Mesodermal cell (in vitro differentiated cells): ENCODE measurements at regions not wholly inside any gene's neighbourhood (a gene's known extent, or its start where the extent isn't known, plus 50 kb on each side); places are given as distances from the start of the nearest gene placed in this dataset.

Experiments
- H3K27ac ChIP-seq: 2 replicates; pipeline ENCODE4 v1.7.0; 2013; ENCODE audit warnings: mild to moderate bottlenecking, low read depth, low read length, moderate library complexity; ENCODE audit not compliant: severe bottlenecking
- H3K36me3 ChIP-seq: 2 replicates; pipeline ENCODE4 v1.7.1; 2013; ENCODE audit warnings: mild to moderate bottlenecking, low read length, moderate library complexity; ENCODE audit not compliant: control insufficient read depth, insufficient read depth
- H3K4me1 ChIP-seq: one replicate; pipeline ENCODE4 v1.7.1; 2013; ENCODE audit warnings: mild to moderate bottlenecking, low read length; ENCODE audit not compliant: insufficient read depth, control insufficient read depth, poor library complexity, severe bottlenecking
- H3K4me3 ChIP-seq: 2 replicates; pipeline ENCODE4 v1.7.0; 2013; ENCODE audit warnings: low read length, control low read depth, mild to moderate bottlenecking; ENCODE audit not compliant: insufficient read depth, poor library complexity, severe bottlenecking; ENCODE audit errors: extremely low read depth
- H3K9me3 ChIP-seq: 2 replicates; pipeline ENCODE4 v1.7.1; 2013; ENCODE audit warnings: mild to moderate bottlenecking, low read length, moderate library complexity; ENCODE audit not compliant: control insufficient read depth
- WGBS, 2 experiments: methylation state at CpG; one replicate each; pipeline ENCODE4 v1.1.5; 2013; ENCODE audit warnings: missing lambda C conversion rate in 2 of 2; ENCODE audit not compliant: insufficient coverage in 2 of 2; 5-methylcytosine and 5-hydroxymethylcytosine counted together

GRCh38 chr10:42952931-42953683 is 123.8 kb upstream of the RET start:
- WGBS, 2 experiments: 87 to 97% methylated on average over 10 of the region's 13 CpGs
- Histone ChIP-seq H3K4me1 (no peaks in the 10 kb centered on the region), H3K4me3 (no peak overlapping the region), H3K36me3 (no peaks in the 10 kb centered on the region), H3K9me3 (no peaks in the 10 kb centered on the region), H3K27ac (no peak overlapping the region)

DNA sequence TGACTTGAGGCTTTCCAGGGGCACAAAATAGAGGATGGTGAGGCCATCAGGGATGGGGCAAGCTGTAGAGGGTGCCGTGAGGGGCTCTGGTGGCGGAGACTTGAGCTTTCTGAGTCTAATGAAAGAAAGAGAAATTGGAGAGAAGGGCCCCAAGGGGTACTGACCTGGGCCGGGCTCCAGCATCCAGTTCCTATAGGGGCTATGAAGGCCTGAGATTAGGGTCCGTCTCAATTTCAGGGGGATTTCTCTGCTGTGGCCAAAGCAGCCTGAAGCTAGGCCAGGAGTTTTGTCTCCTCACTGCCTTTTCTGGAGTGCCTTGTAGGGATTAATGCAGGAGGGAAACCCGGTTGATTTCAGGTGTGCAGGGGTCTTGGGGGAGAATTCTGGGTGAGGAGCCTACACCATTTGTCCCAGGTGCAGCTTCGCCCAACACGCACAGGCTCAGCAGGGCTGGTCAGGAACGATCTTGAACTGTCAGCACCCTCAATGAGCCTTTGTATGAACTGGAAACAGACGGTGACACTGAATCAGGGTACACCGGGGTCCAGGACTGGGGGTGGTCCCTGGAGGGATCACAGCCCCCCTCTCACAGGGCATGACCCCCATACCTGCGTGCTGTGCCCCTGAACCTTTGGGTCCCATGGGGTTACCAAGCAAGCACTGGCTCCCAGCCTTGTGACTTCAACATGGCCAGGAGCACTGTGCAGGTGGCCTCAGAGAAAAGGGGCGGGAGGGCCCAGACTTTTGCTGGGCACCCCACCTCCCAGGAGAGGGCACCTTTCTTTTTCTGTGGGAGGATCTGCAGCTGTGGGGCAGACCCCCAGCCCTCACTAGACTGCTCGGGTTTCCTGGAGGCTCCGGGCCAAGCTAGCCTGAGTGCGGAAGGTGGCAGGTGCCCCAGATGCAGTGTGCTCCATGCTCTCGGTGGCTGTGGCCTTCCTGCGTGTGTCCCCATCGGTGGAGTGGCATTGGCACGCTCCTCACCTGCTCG is 122.9 kb upstream of the RET start:
- Histone ChIP-seq H3K9me3 (no peaks in the 10 kb centered on the region), H3K27ac (no peak overlapping the region), H3K4me3 (no peak overlapping the region), H3K36me3 (no peaks in the 10 kb centered on the region), H3K4me1 (no peaks in the 10 kb centered on the region)
- WGBS, 2 experiments: 87 to 89% methylated on average over 13 to 14 of the region's 20 CpGs

DNA sequence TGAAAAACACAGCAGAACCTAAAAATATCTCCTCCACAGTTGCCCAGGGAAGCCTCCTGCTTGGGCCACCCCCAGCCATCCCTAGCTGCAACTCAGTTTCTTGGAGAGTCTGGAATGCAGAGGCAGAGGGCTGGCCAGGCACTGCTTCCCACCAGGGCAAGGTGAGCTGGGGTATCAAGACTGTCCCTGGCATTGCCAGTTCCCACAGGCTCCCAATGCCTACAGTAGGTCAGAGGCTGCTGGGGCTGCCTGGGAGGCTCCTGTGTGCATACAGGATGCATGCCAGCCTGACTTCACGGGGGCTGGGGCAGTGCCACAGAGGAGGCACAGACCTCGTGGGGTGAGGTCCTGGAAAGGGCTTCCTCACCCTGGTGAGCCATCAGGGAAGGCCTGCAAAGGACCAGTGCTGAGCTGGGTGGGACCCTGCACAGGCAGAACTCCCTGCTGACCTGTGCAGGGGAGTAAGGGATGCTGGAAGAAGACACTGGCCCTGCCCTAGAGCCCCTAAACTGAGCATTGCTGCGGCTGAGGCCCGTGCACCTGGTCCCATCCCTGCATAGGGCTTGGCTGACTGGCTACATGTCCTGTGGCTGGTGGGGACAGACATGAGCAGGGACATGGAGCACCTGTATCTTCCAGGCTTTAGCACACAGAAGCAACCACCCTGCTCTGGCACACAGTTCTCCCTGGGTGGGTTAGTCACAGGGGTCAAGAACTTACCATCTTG is 121.9 kb upstream of the RET start:
- H3K9me3 ChIP-seq: no peaks in the 10 kb centered on the region
- H3K36me3 ChIP-seq: no peaks in the 10 kb centered on the region
- 82 to 91% methylated on average over 4 of the region's 4 CpGs for WGBS, 2 experiments
- no peak overlapping the region for H3K27ac ChIP-seq
- H3K4me1 ChIP-seq: no peaks in the 10 kb centered on the region
- no peak overlapping the region for H3K4me3 ChIP-seq

DNA sequence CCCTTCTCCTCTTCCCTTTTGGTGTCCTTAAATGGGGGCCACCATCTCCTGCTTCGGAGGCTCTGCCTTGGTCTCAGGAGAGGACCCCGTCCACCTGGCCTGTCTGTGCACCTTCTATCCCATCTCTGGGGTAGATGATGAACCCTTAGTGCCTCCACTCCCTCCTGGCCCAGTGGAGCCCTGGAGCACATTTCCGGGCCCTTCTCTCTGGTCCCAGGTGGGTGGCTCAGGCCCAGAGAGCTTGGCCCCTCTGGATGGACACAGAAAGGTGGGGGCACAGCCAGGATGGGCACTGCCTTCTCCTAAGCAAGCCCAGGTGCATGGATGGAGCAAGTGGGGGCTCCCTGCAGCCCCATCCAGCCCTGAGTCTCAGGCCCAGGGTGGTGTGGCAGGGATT is 121.4 kb upstream of the RET start:
- 90 to 100% methylated on average over 1 to 3 of the region's 3 CpGs for WGBS, 2 experiments
- Histone ChIP-seq H3K4me1 (no peaks in the 10 kb centered on the region), H3K27ac (no peak overlapping the region), H3K4me3 (no peak overlapping the region), H3K36me3 (no peaks in the 10 kb centered on the region), H3K9me3 (no peaks in the 10 kb centered on the region)

DNA sequence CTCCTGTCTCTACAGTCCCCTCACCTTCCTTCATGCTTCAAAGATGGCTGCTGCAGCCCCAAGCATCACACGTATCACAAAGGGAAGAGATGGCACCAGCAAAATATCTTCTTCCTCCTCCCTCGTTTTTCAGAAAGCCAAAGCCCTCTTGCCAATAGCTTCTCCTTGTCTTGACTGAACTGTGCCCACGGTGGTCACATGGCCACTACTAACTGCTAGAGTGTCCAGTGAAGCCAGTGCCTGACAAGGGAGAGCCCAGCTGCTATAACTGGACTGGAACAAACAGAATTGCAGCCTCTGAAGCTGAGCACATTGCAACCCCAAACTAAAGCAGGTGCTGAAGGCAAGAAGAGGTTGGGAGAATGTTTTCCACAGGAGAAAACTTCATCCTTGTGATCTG is 120.8 kb upstream of the RET start:
- Histone ChIP-seq H3K36me3 (no peaks in the 10 kb centered on the region), H3K9me3 (no peaks in the 10 kb centered on the region), H3K4me1 (no peaks in the 10 kb centered on the region), H3K27ac (no peak overlapping the region), H3K4me3 (no peak overlapping the region)
- 92% methylated on average over 3 of the region's 3 CpGs for WGBS, 2 experiments

- no peaks in the 10 kb centered on the region for H3K36me3 ChIP-seq
- H3K4me3 ChIP-seq: no peak overlapping the region
- no peaks in the 10 kb centered on the region for H3K4me1 ChIP-seq
- H3K27ac ChIP-seq: no peak overlapping the region
- H3K9me3 ChIP-seq: no peaks in the 10 kb centered on the region
- WGBS, 2 experiments: no CpG with 5 or more reads among the region's 2 CpGs
Measured at GRCh38 chr10:42958142-42958868, 118.6 kb upstream of the RET start.

DNA sequence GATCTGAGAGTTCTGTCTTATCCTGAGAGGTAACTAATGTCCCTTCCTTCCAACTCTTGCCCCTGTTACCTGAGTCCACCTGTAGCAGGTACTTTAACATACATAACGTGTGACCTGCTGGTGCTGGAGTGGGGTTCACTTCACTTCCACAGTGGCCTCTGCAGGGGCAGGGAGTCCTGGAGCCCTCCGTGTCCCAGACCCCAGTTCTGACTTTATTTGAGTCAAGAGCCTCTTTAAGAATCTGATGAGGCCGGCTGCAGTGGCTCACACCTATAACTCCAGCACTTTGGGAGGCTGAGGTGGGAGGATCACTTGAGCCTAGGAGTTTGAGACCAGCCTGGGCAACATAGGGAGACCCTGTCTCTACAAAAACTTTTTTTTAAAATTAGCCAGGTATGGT is 117.0 kb upstream of the RET start:
- Histone ChIP-seq H3K27ac (no peak overlapping the region), H3K36me3 (no peaks in the 10 kb centered on the region), H3K4me1 (no peaks in the 10 kb centered on the region), H3K9me3 (no peaks in the 10 kb centered on the region), H3K4me3 (no peak overlapping the region)
- WGBS, 2 experiments: 94 to 100% methylated on average over 2 to 3 of the region's 3 CpGs

DNA sequence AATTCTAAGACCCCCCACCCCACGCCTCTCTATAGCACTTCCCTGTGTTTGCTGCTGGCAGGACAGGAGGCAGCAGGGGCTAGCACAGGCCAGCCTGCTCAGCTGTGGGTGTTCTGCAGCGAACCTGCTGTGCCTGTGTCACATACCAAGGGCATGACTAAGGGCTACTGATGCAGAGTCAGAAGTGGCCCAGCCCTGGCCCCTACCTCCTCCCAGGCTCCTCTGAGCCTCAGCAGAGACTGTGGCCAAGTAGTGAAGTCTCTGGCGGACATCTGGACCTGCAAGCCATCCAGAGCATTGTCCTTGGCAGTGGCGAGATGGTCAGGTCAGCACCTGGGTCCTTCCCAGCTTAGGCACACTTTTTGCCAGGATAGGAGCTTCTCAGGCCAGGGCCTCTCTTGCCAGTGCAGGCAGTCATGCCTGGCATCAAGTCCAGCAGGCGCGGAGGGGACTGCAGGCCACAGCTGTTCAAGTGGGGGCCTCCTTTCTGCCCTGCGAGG is 116.3 kb upstream of the RET start:
- H3K36me3 ChIP-seq: no peaks in the 10 kb centered on the region
- no peak overlapping the region for H3K4me3 ChIP-seq
- no peak overlapping the region for H3K27ac ChIP-seq
- WGBS, 2 experiments: 87 to 90% methylated on average over 6 to 7 of the region's 7 CpGs
- H3K4me1 ChIP-seq: no peaks in the 10 kb centered on the region
- no peaks in the 10 kb centered on the region for H3K9me3 ChIP-seq

DNA sequence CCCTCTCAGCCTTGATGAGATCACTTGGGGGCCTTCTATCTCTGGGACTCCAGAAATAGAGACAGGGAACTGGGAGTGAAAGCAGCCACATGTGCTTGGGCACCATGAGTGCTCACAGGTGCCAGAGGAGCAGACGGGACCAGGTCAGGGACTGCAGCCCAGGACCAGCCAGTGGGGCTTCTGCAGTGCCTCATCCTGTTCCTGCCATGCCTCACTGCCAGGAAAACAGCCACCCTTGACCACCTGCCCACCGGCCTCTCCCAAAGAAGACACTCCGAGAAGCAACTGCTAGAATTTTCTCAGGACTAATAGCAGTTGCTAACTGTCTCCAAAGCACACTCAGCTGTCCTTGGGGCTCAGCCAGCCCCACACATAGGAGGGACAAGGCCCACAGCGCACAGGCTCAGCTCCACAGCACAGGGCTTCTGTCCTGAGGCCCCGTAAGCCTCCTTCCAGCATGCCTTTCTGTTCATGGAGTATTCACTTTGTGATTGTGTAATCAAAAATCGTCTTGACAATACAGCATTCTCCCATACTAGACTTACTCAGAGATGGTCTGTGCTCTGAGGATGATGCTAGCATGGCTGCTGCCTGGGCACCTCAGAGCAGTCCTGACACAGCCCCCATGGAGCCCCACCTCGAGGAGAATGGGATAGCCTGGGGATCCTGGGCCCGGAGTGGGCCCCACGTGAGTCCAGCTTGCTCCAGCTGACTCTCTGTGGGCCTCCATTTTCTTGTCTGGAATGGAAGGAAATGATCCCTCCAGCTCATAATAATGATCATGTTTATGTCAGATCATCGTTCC is 115.7 kb upstream of the RET start:
- WGBS, 2 experiments: 81 to 96% methylated on average over 4 to 5 of the region's 10 CpGs
- Histone ChIP-seq H3K27ac (no peak overlapping the region), H3K4me3 (no peak overlapping the region), H3K9me3 (no peaks in the 10 kb centered on the region), H3K36me3 (no peaks in the 10 kb centered on the region), H3K4me1 (no peaks in the 10 kb centered on the region)
